Prostate gland (tissue), 2 donors: ENCODE measurements at regions not wholly inside any gene's neighbourhood (a gene's known extent, or its start where the extent isn't known, plus 50 kb on each side); places are given as distances from the start of the nearest gene placed in this dataset.
"Not testable (repeated sequence)": the region's sequence is repeated elsewhere in the genome, so short reads cannot be mapped to it uniquely, and the experiment has no call there.

ENCODE experiments used
- DNase-seq: peaks from one replicate; pipeline ENCODE4 v3.0.0-alpha.2; 2019; ENCODE audit warnings: low spot score
- H3K27ac ChIP-seq, 2 donors: fragments of 200-600 bp; sonication (generic); 2 replicates each; pipeline ENCODE4 v1.5.1; 2017 to 2019
- H3K27me3 ChIP-seq: fragments of 200-600 bp; sonication (generic); replicated peaks from 2 replicates; pipeline ENCODE4 v1.5.1; 2019; ENCODE audit not compliant: insufficient read depth
- H3K36me3 ChIP-seq, 2 donors: fragments of 200-600 bp; sonication (generic); 1 replicate in 1 of 2; 2 replicates in 1 of 2; pipeline versions ENCODE4 v1.5.1 to v1.8.1; 2017 to 2019
- H3K4me1 ChIP-seq: fragments of 200-600 bp; sonication (generic); replicated peaks from 2 replicates; pipeline ENCODE4 v1.5.1; 2019
- H3K4me3 ChIP-seq, 2 donors: fragments of 200-600 bp; sonication (generic); 2 replicates each; pipeline ENCODE4 v1.5.1; 2017 to 2019
- H3K9me3 ChIP-seq: fragments of 200-600 bp; sonication (generic); 2 replicates; pipeline ENCODE4 v1.5.1; 2017
- POLR2A ChIP-seq: fragments of 450-650 bp; IDR thresholded peaks from one replicate; pipeline ENCODE4 v1.6.1; 2016; ENCODE audit warnings: antibody characterized with exemption, mild to moderate bottlenecking
- POLR2AphosphoS5 ChIP-seq: sonication (generic); formaldehyde crosslinking; IDR thresholded peaks from one replicate; pipeline ENCODE4 v1.6.1; 2017; ENCODE audit warnings: antibody characterized with exemption
- WGBS: methylation state at CpG from one replicate; pipeline ENCODE4 v1.1.5; 2018; 5-methylcytosine and 5-hydroxymethylcytosine counted together
- intact Hi-C: fragments of 100-400 bp; cut with DNase I; formaldehyde crosslinking; loops from one replicate; pipeline ENCODE4 v1.14.2; 2022
- TF ChIP-seq, protein P1 (sequence below), 4 experiments: fragments of 200-600 bp in 2 of 4; fragments of 450-650 bp in 2 of 4; sonication (generic) in 2 of 4; IDR thresholded peaks; 1 replicate in 3 of 4; 2 replicates in 1 of 4; pipeline ENCODE4 v1.5.1; 2016 to 2019; ENCODE audit warnings: antibody characterized with exemption in 4 of 4, mild to moderate bottlenecking in 2 of 4, moderate library complexity in 2 of 4

DNA sequence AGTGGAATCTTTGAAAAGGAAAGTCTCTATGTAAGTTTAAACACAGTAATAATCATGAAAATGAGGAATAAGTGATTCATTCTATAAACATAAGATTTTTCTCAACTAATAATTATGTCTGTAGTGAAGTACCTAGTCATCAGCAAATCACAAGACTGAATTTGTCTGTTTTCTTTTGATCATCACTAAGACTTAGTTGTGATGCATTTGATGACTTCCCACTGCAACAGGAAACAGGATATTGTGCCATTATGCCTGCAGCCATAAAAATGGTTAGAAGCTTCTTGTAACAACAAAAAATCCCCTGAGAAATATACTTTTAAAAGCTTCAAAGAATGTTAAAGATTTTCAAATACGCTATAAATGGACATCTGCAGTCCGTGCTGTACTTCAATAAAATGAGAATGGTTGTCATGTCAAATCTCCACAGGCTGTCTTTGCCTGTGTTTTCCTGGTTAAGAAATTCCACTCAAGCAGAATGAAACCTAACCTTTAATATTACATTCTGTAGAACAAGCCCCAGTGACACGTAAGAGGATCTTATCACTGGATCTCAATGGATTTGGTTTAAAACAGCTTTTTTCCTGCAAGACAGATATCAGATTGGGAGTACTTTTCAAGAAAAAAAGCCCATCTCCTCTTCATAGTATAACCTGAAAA, 1262.3 kb upstream of the PHF14 start:
- H3K27ac ChIP-seq = no peak overlapping the region
- H3K27me3 ChIP-seq = no peaks in the 10 kb centered on the region
- no peaks in the 10 kb centered on the region for H3K36me3 ChIP-seq
- no peaks in the 10 kb centered on the region for H3K9me3 ChIP-seq
- no peaks in the 10 kb centered on the region for H3K4me1 ChIP-seq
- intact Hi-C loops = no loop called here
- 33% methylated on average over 3 of the region's 3 CpGs for WGBS
- no peak overlapping the region for H3K4me3 ChIP-seq
- no peak for DNase-seq
- TF ChIP-seq, protein P1, sequence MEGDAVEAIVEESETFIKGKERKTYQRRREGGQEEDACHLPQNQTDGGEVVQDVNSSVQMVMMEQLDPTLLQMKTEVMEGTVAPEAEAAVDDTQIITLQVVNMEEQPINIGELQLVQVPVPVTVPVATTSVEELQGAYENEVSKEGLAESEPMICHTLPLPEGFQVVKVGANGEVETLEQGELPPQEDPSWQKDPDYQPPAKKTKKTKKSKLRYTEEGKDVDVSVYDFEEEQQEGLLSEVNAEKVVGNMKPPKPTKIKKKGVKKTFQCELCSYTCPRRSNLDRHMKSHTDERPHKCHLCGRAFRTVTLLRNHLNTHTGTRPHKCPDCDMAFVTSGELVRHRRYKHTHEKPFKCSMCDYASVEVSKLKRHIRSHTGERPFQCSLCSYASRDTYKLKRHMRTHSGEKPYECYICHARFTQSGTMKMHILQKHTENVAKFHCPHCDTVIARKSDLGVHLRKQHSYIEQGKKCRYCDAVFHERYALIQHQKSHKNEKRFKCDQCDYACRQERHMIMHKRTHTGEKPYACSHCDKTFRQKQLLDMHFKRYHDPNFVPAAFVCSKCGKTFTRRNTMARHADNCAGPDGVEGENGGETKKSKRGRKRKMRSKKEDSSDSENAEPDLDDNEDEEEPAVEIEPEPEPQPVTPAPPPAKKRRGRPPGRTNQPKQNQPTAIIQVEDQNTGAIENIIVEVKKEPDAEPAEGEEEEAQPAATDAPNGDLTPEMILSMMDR (IDR thresholded peaks at IDR 0.05) = no peak
- TF ChIP-seq POLR2A (no peak), POLR2AphosphoS5 (no peak)

DNA sequence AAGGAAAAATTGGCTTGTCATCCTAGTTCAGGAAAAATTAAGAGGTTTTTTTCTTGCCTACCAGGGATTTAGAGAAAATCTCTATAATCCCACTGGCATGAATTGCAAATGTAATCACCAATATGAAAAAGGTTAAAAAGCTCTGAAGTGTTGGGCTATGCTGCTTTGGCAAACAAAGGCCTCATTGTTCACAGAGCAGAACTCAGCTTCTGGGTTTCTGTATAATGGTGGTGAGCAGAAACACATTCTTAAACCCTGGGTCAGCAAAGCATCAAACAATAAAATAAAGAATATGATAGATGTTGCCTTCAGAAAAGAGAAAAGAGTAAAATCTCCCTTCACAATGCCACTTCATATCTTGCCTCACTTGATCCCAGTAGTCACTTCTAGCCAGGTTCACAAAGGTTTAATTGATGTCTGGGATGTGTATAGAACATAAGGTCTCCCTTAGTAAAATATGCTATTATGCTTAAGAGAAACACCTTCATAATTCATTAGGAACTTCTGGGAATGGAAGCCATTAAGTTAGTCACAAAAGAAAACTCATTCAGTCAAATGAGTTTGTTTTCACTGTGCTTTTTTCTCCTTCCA, 1255.5 kb upstream of the PHF14 start:
- intact Hi-C loops = no loop called here
- Histone ChIP-seq H3K4me1 (no peaks in the 10 kb centered on the region), H3K27ac (no peak overlapping the region), H3K36me3 (no peaks in the 10 kb centered on the region), H3K27me3 (no peaks in the 10 kb centered on the region), H3K9me3 (no peaks in the 10 kb centered on the region), H3K4me3 (no peak overlapping the region)
- TF ChIP-seq POLR2A (no peak), POLR2AphosphoS5 (no peak)
- TF ChIP-seq, protein P1 (IDR thresholded peaks at IDR 0.05) = no peak
- DNase-seq = no peak

DNA sequence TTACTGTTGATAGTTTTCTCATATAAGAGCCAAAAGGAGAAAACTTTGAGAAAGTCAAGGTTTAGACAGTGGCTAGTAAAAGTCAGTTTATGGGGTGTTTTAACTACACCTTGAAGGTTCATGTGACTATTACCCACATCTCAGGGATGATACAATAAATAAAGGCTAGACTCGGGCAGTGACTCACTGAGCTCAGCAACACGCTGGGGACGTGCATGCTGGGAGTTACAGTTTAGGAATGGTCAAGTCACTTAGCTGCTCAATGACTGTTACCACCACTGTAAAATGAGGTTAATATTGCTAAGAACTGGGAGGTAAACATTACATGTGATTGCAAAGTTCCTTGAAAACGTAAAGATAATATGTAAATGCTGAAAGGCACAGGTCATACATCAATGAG, 1254.4 kb upstream of the PHF14 start:
- TF ChIP-seq, protein P1 (IDR thresholded peaks at IDR 0.05) = no peak
- TF ChIP-seq POLR2AphosphoS5 (no peak), POLR2A (no peak)
- H3K27me3 ChIP-seq = no peaks in the 10 kb centered on the region
- no peak overlapping the region for H3K4me3 ChIP-seq
- no peaks in the 10 kb centered on the region for H3K9me3 ChIP-seq
- H3K36me3 ChIP-seq = no peaks in the 10 kb centered on the region
- WGBS = 70% methylated on average over 4 of the region's 4 CpGs
- H3K27ac ChIP-seq = no peak overlapping the region
- DNase-seq = no peak
- H3K4me1 ChIP-seq = no peaks in the 10 kb centered on the region
- intact Hi-C loops = no loop called here

DNA sequence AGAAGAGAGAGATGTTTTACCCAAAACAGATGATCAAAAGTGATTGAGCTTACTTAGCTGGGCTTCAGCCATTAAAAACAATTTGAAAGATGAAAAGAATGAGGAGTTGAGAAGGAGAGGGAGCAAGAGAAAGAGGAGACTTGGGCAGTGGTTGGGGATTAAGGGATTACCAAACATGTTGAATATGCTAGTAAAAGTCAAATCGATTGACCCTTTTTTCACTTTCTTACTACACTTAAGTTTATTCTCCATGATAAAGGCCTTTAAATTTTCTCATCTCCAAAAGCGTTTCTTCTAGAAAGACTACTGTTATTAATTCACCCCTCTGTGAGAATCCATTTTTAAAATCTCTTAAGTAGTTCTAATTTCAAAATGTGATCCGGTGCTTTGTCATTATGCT, 1254.0 kb upstream of the PHF14 start:
- H3K9me3 ChIP-seq = no peaks in the 10 kb centered on the region
- H3K4me1 ChIP-seq = no peaks in the 10 kb centered on the region
- H3K4me3 ChIP-seq = no peak overlapping the region
- WGBS = 88% methylated on average over 3 of the region's 3 CpGs
- no peak overlapping the region for H3K27ac ChIP-seq
- no peaks in the 10 kb centered on the region for H3K36me3 ChIP-seq
- intact Hi-C loops = no loop called here
- no peak for DNase-seq
- TF ChIP-seq, protein P1 (IDR thresholded peaks at IDR 0.05) = no peak
- no peak for TF ChIP-seq POLR2A
- TF ChIP-seq POLR2AphosphoS5 = no peak
- H3K27me3 ChIP-seq = no peaks in the 10 kb centered on the region

DNA sequence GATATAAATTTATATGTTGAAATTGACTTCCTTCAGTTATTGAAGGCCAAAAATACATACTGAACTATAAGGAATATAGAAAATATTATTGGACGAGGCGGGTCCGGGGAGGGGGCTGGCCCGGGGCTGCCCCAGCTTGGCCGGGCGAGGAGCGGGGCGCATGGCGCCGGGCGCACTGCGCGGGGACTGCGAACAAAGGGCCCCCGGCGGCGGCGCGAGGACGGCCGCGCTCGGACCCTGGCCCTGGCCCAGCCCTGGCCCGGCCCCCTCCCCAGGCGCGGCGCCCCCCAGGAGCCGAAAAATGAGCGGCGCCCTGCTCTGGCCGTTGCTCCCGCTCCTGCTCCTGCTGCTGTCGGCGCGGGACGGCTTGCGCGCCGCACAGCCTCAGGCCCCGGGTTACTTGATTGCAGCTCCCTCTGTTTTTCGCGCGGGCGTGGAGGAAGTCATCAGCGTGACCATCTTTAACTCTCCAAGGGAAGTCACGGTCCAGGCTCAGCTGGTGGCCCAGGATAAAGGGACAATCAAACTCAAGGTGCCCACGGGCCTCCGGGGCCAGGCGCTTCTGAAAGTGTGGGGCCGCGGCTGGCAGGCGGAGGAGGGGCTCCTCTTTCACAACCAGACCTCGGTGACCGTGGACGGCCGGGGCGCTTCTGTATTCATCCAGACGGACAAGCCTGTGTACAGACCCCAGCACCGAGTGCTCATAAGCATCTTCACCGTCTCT, 1247.6 kb upstream of the PHF14 start:
- H3K9me3 ChIP-seq, H3K4me3 ChIP-seq, H3K27me3 ChIP-seq, intact Hi-C loops, DNase-seq, H3K4me1 ChIP-seq, H3K36me3 ChIP-seq, H3K27ac ChIP-seq: not testable (repeated sequence)
- WGBS = 93% methylated on average over 53 of the region's 60 CpGs

DNA sequence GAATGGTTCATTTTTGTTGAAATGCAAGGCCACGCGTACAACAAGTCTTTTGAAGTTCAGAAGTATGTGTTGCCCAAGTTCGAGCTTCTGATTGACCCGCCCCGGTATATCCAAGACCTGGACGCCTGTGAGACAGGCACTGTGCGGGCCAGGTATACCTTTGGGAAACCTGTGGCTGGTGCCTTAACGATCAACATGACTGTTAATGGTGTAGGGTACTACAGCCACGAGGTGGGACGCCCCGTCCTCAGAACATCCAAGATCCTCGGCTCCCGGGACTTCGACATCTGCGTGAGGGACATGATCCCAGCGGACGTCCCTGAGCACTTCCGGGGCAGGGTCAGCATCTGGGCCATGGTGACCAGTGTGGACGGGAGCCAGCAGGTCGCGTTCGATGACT, 1246.9 kb upstream of the PHF14 start:
- H3K9me3 ChIP-seq, H3K4me3 ChIP-seq, intact Hi-C loops, DNase-seq, H3K4me1 ChIP-seq, H3K36me3 ChIP-seq, H3K27me3 ChIP-seq, H3K27ac ChIP-seq: not testable (repeated sequence)
- 94% methylated on average over 22 of the region's 22 CpGs for WGBS

DNA sequence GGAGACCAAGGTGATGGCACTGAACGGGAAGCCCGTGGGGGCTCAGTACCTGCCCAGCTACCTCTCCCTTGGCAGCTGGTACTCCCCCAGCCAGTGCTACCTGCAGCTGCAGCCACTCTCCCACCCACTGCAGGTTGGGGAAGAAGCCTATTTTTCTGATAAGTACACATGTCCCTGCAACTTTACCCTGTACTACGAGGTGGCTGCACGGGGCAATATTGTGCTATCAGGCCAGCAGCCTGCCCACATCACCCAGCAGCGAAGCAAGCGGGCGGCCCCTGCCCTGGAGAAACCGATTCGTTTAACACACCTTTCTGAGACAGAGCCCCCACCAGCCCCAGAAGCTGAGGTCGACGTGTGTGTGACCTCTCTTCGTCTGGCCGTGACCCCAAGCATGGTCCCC, 1246.2 kb upstream of the PHF14 start:
- H3K27me3 ChIP-seq, H3K9me3 ChIP-seq, H3K27ac ChIP-seq, H3K4me1 ChIP-seq, H3K4me3 ChIP-seq, intact Hi-C loops, H3K36me3 ChIP-seq, DNase-seq: not testable (repeated sequence)
- WGBS = 96% methylated on average over 13 of the region's 13 CpGs

DNA sequence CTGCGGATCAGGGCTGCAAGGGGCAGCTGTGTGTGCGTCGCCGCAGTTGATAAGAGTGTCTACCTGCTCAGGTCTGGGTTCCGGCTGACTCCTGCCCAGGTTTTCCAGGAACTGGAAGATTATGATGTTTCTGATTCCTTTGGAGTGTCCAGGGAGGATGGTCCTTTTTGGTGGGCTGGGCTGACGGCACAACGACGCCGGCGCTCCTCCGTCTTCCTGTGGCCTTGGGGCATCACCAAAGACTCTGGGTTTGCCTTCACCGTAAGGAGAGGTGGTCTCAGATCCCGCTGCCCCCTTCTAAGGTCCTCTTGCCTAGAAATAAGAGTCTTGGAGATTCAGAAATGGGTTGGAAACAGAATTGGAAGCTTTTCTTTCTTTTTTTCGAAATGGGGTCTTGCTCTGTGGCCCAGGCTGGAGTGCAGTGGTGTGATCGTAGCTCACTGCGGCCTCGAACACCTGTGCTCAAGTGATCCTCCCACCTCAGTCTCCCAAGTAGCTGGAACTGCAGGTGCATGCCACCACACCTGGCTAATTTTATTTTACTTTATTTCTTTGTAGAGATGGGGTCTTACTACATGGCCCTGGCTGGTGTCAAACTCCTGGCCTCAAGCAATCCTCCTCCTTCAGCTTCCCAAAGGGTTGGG, 1245.5 kb upstream of the PHF14 start:
- 96% methylated on average over 17 of the region's 17 CpGs for WGBS
- H3K9me3 ChIP-seq, H3K27me3 ChIP-seq, H3K4me1 ChIP-seq, DNase-seq, H3K4me3 ChIP-seq, H3K27ac ChIP-seq, intact Hi-C loops, H3K36me3 ChIP-seq: not testable (repeated sequence)
